NCI-H1694 treated with DMSO at 0.1 percent for 48 hours (cell line): ENCODE measurements at regions not wholly inside any gene's neighbourhood (a gene's known extent, or its start where the extent isn't known, plus 50 kb on each side); places are given as distances from the start of the nearest gene placed in this dataset.

Source experiments
- DNase-seq: peaks from one replicate; lab custom pipeline; 2025; lab: John Stamatoyannopoulos, UW

DNA sequence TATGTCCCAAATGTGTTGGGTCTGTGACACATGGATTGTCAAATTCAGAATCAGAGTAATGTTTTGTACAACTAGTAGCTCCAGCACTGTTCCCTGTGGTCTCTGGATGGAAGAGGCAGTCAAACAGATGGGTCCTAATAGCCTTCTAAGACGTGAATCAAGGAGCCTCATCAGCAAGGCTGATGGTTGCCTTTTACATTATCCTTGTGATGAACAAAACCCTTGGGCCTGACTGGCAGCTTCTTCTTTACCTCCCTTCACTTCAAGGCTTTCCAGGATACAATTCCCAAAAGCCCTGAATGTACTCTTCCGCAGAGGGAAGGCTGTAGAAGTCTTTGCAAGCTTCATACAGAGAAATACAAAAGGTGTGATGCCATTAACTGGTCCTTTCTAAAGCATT, 633.3 kb downstream of the USP25 start:
- DNase-seq, result no peak

DNA sequence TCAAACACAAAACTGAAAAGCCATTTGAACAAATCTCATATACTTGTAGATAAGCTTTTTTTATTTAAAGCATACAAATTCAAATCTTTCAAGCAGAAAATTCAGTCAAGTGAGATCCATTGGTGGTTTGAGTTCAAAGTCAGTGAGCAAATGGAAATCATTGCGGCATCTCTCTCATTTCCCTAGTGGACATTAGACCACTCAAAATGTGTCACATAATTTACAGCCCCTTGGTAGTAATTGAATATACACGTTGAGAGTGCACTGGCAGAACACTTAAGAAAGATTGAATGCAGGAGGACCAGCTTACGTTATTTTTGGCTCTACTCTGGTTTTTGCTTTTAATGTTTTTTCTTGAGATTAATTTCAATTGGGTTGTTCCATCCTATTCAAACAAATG, 633.7 kb downstream of the USP25 start:
- DNase-seq, result no peak

DNA sequence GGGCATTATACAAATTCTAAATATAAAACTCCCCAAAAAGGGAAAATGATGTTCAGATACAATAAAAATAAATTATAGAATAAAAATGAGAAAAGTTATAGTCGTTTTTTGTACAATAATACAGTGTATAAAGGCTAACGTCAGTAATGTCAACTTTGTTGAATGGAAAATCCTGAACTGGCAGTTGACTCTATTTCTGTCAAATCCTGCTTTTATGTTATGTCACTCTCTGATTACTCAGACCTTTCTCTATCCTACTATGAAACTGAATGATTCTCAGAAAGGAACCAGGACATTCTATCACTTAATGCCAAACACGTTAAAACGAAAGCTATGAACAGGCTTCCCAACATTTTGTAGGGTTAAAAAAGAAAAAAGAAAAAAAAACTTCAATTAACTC, 636.4 kb downstream of the USP25 start:
- no peak for DNase-seq

DNA sequence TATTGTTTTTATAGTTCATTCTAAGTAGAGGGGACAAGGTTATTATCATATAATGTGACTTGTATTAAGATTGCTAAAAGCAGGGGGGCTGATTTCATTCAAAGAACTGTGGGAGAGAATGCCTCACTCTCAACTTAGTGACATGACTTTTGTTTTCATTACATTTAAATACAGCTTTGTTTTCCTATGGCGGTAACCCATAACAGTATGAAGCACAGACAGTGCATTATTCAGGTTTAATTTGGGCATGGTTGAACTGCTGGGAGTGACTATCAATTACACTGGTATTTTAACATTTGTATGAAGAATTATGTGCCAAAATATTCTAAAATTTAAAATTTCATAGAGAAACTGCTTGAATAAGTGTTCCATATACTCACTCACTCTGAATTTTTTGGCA, 637.3 kb downstream of the USP25 start:
- DNase-seq, result no peak

DNA sequence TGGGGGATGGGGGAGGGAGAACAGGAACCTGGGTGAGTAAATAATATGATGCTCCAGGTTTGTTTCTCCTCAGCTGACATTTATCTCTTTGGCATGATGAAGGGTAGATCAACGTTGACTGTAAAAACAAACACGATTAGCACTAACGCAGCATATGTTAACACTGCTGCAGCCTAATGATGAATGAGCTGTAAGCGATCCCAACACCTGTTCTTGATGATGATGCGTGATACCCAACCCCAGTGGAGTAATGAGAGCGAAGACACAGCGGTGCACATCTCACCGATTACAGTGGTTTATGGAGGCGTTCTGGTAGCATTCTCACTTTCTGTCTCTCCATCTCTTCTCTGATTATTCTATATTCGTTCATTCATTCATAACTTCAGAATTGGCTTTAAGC, 640.4 kb downstream of the USP25 start:
- DNase-seq, result no peak

DNA sequence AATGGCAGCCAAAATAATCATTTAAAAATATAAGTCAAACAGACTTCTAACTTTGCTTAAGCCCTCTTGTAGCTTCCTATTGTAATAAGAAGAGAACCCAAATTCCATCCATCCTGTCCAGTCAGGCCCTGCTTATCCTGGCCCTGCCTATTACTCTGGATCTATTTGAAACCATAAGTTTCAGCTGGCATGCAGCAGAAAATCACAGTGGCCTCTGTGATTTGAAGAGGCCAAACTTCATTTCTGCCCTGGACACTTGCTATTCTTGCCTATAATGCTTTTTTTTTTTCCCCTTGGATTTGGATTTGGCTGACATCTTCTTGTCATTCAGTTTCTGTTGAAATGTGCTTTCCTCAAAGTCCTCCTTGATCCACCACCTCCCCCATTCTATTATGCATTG, 642.8 kb downstream of the USP25 start:
- no peak for DNase-seq

DNA sequence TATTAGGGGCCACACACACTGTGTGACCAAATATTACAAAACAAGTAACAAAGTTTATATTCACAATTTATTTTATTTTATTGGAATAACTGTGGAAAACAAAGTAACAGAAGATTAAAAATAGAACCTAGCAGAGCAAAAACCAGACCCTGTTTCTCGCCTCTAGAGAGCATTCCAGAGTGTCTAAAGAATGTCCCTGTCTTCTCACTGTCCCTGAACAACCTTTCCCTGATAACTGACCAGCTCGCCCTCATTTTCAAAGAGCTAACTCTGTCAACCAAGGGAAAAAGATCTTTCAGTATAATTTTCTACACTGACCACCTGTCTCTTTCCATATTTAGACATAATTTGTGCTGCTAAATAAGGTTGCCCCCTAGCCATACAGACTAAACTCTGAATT, 646.9 kb downstream of the USP25 start:
- DNase-seq, result no peak

DNA sequence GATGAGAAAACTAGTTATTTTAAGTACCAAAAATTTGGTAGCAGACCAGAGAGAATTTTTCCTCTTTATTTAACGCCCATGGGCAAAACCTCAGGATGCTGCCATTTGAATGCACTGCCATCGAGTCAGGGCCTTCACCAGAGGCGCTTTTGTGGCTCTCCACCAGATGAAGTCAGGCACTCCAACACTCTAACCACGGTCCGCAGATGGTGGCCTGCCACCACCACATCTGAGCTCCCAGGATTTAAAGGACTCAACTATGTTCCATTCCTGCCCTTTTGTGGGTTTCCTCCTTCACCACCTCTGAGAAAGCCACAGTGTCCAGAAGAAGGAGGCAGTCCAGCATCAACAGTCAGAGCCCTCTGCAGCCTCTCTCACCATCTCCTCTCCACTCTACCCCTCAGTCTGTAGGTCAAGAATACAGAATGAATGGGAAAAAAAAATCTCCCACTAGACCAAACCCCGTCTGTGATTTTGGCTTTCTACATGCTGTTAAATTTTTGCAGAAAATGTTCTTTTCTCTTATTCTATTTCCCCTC, 647.4 kb downstream of the USP25 start:
- DNase-seq, result no peak

DNA sequence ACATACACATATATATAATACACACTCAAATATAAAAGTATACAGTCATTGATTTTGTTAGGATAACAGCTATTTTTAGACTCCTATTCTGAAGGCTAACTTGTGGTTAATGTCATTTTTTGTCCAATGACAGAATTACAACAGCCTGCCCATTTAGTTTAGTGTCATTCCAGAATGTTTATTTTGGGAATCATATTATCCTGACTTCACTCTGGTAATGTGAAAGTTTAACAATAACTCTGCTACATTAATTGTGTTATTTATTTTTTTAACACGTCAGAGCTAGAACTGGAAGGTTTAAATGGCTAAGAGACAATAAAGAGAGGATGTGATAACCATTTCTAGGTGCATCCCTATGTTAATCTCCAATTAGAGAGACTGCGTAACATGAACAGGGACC, 648.1 kb downstream of the USP25 start:
- no peak for DNase-seq

DNA sequence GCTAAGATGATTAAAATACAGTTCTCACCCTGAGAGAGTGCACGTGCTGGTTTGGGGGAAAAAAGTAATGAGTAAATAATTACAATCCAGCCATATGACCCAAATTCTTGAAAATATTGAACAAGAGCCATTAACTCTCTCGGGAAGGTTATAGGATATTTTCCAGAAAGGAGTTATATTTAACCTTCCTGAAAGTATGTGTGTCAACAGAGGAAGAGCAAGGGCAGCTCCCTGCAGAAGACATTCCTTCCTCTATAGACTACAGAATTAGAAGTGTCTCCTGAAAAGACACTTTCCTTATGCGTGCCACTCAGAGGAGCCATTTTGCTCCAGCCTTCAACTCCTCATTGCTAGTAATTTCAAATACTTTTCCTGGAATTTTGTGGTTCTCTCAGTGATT, 648.7 kb downstream of the USP25 start:
- no peak for DNase-seq

DNA sequence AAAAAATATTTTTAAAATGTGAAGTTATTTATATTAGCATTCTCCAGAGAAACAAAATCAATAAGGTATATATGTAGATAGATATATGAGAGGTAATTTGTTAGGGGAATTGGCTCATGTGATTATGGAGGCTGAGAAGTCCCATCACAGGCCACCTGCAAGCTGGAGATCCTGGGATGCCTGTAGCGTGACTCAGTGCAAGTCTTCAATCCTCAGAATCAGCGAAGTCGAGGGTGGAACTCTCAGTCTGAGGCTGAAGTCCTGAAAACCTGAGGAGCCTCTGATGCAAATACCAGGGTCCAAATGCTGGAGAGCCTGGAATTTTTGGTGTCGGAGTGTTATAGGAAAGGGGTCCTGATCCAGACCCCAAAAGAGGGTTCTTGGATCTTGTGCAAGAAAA, 658.5 kb downstream of the USP25 start:
- no peak for DNase-seq

DNA sequence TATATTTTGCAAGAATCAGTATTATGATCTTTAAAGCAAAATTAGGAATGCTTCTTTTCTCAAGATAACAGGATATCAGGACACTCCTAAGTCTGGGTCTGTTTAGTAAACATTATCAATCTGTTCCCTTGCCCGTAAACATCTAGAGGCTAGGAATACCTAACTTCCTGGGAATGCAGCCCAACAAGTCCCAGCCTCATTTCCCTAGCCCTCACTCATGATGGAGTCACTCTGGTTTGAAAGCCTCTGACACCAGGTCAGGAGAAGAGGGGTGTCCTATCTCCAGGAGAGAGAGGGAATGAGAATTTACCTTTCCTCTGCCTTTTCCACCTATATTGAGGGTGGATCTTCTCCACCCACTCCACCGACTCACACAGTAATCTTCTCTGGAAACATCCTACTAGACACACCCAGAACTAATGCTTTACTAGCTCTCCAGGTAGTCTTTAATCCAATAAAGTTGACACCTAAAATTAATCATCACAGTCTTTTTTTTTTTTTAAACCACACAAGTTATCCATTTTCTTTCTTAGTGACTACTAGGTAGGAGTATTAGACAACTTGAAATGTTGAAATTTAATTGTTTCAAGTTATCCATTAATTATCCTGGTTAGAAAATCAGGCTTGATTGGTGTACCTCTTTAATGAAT, 659.3 kb downstream of the USP25 start:
- no peak for DNase-seq

DNA sequence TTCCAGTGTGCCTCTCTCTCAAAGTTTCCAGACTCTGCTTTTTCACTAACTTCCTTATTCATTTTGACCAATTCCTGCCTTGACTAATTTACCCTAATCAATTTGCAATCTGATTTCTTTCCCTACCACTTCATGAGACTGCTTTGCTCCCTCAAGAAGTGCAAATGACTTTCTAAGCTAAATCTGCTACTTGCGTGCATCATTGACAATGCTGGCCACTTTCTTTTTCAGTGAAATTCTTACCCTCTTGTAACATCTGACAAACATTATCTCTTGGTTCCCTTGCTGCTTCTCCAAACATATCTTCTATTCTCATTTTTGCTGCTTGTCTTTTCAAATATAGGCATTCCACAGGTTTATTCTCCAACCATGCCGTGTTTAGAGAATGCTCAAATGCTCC, 659.9 kb downstream of the USP25 start:
- no peak for DNase-seq

DNA sequence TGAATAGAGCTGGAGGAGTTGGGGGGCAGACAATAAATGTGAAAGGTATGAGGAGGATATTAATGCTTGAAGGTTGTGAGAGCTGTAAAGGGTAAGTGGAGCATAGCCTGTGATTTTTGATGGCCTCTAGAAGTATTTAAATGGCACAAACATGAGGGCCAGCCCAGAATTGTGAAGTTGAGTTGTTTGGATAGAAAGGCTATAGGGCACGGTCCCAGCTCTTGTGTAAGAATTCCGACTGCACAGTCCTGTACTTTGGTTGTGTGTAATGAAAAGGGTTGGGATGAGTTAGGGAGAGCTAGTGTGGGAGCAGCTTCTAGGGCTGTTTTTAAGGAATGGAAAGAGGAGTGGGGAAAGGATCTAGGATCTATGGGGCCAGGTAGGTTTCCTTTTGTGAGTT, 665.5 kb downstream of the USP25 start:
- DNase-seq, result no peak

DNA sequence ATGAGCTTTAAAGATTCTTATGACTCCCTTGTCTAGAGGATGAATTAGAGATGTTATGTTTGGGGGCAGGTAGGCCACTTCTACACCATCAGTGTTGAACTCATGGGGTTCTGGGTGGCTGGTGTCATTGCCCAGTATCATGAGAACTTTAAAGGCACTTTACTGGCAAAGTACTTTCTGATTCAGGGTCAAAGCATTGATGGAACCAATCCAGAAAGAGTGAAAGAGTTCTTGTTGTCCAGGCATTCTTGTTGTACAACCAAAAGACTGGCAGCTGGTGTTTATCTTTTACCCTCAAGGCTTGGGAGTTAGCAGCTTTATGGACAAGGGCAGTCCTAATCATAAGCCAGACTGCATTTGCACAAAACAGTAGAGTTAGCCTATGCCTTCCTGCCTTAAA, 673.0 kb downstream of the USP25 start:
- no peak for DNase-seq

DNA sequence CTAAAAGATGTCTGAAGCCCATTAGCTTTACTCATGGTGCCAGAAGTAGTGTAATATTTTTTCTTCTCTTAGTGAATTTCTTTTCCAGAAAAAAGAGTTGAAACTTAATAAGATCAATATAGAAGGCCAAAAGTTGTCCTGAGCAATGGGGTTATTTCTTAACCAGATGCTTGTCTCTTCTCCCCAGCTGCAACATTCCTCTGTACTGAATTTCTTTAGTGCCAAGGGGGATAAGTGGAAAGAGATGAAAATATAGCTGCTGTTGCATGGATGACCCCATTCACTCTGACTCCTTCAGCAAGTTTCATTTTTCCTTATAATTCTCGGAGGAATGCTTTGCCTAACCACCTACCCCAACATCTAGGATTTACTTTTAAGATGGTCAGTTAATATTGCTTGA, 675.0 kb downstream of the USP25 start:
- no peak for DNase-seq

DNA sequence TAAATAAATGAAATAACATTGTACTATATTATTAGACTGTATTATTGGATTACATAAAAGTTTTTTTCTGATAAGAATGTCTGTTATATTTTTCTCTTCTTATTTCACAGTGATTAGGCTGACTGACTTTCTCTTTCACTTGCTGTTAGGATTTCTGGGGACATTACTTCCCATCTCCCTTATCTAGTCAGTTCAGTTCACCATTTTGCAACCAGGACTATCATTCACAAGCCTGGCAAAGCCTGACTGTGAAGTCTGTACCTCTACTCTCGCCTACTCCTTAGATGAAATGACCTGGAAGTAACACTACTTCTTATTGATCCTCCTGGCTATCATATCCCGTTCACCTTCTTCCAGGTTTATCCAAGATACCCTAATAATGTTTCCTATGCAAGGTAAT, 676.6 kb downstream of the USP25 start:
- DNase-seq, result no peak

DNA sequence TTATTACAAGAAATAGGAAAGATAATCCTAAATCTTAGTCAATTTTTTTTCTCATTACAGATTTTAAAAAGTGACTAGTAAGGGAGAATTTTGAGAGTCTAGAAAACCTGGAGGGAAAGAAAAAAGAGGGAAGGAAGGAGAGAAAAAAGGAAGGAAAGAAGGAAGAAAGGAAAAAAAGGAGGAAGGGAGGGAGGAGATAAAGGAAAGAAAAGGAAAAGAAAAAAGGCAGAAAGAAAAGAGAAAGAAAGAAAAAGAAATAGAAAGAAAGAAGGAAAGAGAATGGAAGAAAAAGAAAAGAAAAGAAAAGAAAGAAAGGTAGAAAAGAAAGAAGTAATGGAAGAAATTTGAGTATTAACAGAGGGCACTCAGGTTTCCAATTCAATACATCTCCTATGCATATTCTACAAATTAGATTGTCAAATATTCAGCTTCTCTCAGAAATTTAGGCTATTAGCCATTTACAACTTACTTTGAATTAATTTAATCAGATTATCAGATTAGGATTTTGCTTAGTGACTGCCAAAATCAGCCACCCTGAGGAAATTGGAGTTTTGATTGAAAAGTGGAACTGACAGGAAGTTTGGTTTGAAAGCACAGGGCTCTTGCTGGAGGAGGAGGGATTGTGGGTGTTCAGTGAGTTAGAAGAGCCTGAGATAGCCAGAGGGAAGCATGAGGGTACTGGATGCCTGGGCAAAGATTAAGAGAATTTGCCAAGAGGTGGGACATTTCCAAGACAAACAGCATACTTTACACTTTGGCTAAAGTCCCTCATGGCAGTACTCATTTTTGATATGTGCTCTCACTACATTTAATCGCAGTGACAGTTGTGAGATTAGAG, 677.8 kb downstream of the USP25 start:
- no peak for DNase-seq

DNA sequence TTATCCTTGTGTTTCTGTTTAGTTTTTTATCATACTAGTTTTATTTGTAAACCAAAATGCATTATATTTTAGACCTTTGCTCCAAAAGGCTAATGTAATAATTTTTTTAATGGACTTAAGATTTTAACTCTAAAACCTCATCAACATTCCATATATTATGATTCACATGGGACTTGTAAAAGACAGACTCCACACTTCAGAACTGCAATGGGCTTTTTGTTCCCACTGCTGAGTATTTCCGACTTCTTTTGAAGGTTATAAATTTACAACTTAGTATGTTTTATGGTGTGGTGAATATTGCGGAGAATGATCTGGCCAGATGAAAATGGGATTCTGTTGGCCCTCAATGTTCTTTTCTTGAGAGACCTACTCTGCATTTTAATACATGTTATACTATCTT, 678.5 kb downstream of the USP25 start:
- DNase-seq, result no peak

DNA sequence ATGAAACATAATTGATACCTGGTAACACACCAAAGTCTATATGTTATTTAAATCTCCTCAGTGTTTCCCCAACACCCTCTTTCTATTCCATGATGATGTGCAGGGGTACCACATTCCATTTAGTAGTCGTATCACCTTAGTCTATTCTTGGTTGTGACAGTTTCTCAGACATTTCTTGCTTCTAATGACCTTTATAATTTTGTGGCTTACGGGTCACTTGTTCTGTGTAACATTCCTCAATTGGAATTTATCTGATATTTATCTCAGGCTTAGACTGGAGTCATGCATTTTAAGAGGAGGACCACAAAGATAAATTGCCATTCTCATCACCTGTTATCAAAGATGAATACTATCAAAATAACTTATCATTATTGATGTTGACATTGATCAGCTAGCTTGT, 679.6 kb downstream of the USP25 start:
- DNase-seq, result no peak

DNA sequence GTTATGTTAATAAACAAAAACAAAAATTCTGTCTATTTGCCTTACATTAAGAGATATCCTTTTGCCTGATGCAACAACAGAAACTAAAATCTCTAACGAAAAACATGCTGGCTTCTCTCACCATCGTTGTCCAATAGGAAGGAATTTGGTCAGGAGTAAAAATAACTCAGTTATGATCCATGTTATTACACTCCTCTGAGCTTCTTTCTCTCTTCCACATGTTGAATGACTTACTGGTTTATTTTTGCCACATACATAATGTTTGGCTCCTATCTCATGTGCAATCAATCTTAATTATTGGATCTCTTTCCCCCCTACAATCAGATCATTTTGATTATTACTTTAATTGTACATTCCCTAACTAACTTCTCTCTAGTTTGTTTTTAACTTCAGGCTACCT, 688.4 kb downstream of the USP25 start:
- DNase-seq, result no peak

DNA sequence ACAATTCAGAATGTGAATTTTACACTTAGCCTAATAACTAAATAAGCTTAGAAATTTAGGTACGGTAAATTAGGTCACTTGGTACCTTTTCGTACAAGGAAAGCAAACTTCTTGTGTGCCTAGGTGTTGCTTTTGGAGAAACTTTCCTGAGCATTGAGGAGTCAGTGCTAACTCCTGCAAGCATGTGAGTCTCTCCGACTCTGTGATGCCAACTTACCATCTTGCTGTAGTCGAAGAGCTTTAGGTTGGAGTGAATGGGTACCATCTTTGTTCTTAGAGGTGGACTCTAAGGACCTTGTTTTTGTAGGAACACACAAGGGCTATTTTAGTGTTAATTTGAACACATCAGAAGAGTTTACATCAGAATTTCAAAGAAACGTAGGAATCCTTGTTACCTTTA, 688.9 kb downstream of the USP25 start:
- DNase-seq, result no peak

DNA sequence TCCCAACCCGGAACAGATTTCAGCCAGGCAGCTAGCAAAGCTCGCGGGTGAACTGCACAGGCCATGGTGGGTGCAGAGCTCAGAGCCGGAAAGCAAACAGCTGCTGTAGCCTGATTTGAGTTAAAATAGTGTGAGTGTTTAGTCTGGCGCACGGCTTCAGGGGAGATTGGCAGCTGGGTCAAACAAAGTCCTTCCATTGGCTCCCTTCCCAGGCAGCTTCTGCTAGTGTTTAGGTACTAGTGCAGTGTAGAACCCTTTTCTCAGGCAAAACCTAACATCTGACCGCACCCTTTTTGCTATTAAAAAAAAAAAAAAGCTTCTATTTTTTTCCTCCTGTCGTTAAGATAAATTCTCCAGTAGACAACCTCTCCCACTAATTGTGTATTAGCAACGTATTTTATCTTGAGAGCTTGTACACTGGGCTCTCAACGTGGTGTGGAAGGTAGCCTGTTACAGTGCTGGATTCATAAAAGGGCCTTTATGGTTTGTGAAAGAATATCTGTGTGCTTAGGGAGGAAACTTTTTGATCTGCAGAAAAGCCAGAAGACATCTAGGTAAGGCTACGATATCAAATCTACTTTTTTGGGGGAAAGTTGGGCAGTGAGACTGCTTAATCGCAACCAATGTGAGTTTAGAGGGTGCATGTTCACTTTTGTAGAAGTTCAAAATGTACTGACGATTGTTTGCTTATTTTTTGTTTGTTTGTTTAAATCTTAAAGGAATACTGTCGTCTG, 689.6 kb downstream of the USP25 start:
- DNase-seq, result no peak
